ENCODE measurements at regions not wholly inside any gene's neighbourhood (a gene's known extent, or its start where the extent isn't known, plus 50 kb on each side); places are given as distances from the start of the nearest gene placed in this dataset.
A peak's percentile ranks its signal among the peaks of the same experiment; 100 is the strongest.

GRCh38 chr2:239519921-239520585, 119.2 kb upstream of the HDAC4 start:
- H3K4me1 ChIP-seq: peaks cover 0 to 21% (median 0%) of the 10 kb centered on the region in 12 donors
- H3K36me3 ChIP-seq: no peaks in the 10 kb centered on the region
- H3K9me3 ChIP-seq: no peaks in the 10 kb centered on the region
- no peak for ATAC-seq
- 89 to 94% (median 91%) methylated on average over 6 to 17 of the region's 17 CpGs for WGBS, 4 donors
- H3K27me3 ChIP-seq: peaks cover 0 to 5% (median 0%) of the 10 kb centered on the region in 9 donors
- intact Hi-C loops (cut with DNase I): no loop called here
- TF ChIP-seq, protein P1, sequence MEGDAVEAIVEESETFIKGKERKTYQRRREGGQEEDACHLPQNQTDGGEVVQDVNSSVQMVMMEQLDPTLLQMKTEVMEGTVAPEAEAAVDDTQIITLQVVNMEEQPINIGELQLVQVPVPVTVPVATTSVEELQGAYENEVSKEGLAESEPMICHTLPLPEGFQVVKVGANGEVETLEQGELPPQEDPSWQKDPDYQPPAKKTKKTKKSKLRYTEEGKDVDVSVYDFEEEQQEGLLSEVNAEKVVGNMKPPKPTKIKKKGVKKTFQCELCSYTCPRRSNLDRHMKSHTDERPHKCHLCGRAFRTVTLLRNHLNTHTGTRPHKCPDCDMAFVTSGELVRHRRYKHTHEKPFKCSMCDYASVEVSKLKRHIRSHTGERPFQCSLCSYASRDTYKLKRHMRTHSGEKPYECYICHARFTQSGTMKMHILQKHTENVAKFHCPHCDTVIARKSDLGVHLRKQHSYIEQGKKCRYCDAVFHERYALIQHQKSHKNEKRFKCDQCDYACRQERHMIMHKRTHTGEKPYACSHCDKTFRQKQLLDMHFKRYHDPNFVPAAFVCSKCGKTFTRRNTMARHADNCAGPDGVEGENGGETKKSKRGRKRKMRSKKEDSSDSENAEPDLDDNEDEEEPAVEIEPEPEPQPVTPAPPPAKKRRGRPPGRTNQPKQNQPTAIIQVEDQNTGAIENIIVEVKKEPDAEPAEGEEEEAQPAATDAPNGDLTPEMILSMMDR (IDR thresholded peaks at IDR 0.05): no peak
- no peak for TF ChIP-seq POLR2A (IDR thresholded peaks at IDR 0.05)
- peak in 2 of 5 donors; percentile 3 to 45 for DNase-seq
- no peak overlapping the region for H3K27ac ChIP-seq
- H3K4me3 ChIP-seq: no peak overlapping the region

- intact Hi-C loops (cut with DNase I): no loop called here
- TF ChIP-seq POLR2A (IDR thresholded peaks at IDR 0.05): no peak
- TF ChIP-seq, protein P1 (IDR thresholded peaks at IDR 0.05): no peak
- peaks cover 0 to 21% (median 0%) of the 10 kb centered on the region in 12 donors for H3K4me1 ChIP-seq
- 44 to 70% (median 67%) methylated on average over 16 to 22 of the region's 22 CpGs for WGBS, 4 donors
- H3K27ac ChIP-seq: no peak overlapping the region
- peak in 3 of 5 donors; percentile 69 to 80 (median 69) for DNase-seq
- peak in 3 of 4 donors; percentile 7 to 68 (median 25) for ATAC-seq
- H3K36me3 ChIP-seq: no peaks in the 10 kb centered on the region
- no peak overlapping the region for H3K4me3 ChIP-seq
- H3K9me3 ChIP-seq: no peaks in the 10 kb centered on the region
- peaks cover 0 to 8% (median 0%) of the 10 kb centered on the region in 9 donors for H3K27me3 ChIP-seq
Measured at GRCh38 chr2:239519089-239519920, 118.5 kb upstream of the HDAC4 start.

GRCh38 chr2:239518286-239519088, 117.7 kb upstream of the HDAC4 start:
- intact Hi-C loops (cut with DNase I): no loop called here
- WGBS, 4 donors: 85 to 94% (median 90%) methylated on average over 19 of the region's 19 CpGs

More at GRCh38 chr2:239518286-239519088, 117.7 kb upstream of the HDAC4 start:
- Histone ChIP-seq H3K4me1 (peaks cover 0 to 21% (median 0%) of the 10 kb centered on the region in 12 donors), H3K4me3 (no peak overlapping the region), H3K27me3 (peaks cover 0 to 8% (median 0%) of the 10 kb centered on the region in 9 donors), H3K36me3 (no peaks in the 10 kb centered on the region), H3K9me3 (no peaks in the 10 kb centered on the region), H3K27ac (no peak overlapping the region)
- TF ChIP-seq, protein P1 (IDR thresholded peaks at IDR 0.05): no peak
- no peak for TF ChIP-seq POLR2A (IDR thresholded peaks at IDR 0.05)
- DNase-seq (peak in 2 of 5 donors; percentile 12 to 38), ATAC-seq (no peak)
